ENCODE measurements at regions not wholly inside any gene's neighbourhood (a gene's known extent, or its start where the extent isn't known, plus 50 kb on each side); places are given as distances from the start of the nearest gene placed in this dataset.

DNA sequence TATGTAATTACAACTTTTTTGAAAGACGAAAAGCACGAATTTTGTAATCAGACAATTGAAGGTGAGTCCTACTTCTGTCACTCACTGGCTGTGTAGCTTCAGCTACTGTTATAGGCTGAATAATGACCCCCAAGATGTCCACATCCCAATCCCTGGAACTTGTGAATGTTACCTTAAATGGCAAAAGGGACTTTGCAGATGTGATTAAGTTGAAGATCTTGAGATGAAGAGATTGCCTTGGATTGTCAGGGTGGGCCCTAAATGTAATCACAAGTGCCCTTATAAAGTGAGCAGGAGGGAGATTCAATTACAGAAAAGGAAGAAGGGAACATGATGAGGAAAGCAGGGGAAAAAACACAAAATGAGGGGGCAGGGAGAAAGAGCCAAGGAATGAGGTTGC is 326.2 kb upstream of the MSX2 start:
- DNase-seq (ENCODE audit: low read depth, low spot score) = no peak
- no peak overlapping the region for H3K9ac ChIP-seq (ENCODE audit: low read length)
- H3K9me2 ChIP-seq (ENCODE audit: insufficient read depth) = no peaks in the 10 kb centered on the region
- H3K4me1 ChIP-seq (ENCODE audit: control insufficient read depth in 1 of 2, insufficient read depth in 2 of 2, low read length in 2 of 2) = no peaks in the 10 kb centered on the region
- RAD21 ChIA-PET (ENCODE audit: low non-redundant PET in 1 of 2, low total read pairs in 2 of 2, uncharacterized antibody in 2 of 2, unreplicated experiment in 2 of 2) = no interaction called here
- no peaks in the 10 kb centered on the region for H3K36me3 ChIP-seq (ENCODE audit: control insufficient read depth in 1 of 2, insufficient read depth in 2 of 2, low read length in 2 of 2)
- no peaks in the 10 kb centered on the region for H3K79me2 ChIP-seq (ENCODE audit: insufficient read depth, low read length)
- H3K4me2 ChIP-seq (ENCODE audit: low read length) = no peak overlapping the region
- POLR2A ChIA-PET = no interaction called here
- intact Hi-C loops (cut with micrococcal nuclease) = no loop called here
- ATAC-seq = no peak
- no peak overlapping the region for H3K4me3 ChIP-seq (replicated peaks in 1 of 2; ENCODE audit: low read depth in 1 of 2, low read length in 2 of 2)
- no peak overlapping the region for H2AFZ ChIP-seq (ENCODE audit: low read depth, low read length, poor library complexity, severe bottlenecking)
- no peaks in the 10 kb centered on the region for H3K9me3 ChIP-seq (ENCODE audit: control insufficient read depth in 1 of 2, insufficient read depth in 1 of 2, low read depth in 1 of 2, low read length in 2 of 2)
- H3K27ac ChIP-seq (ENCODE audit: low read depth, low read length) = no peak overlapping the region
- no peak for TF ChIP-seq FOSL1 (IDR thresholded peaks at IDR 0.05; ENCODE audit: low read depth)
- TF ChIP-seq EZH2 (IDR thresholded peaks at IDR 0.05) = no peak
- no peak for TF ChIP-seq SIN3A (IDR thresholded peaks at IDR 0.05; ENCODE audit: low read depth)
- TF ChIP-seq EGR1 (IDR thresholded peaks at IDR 0.05; ENCODE audit: low read depth) = no peak
- TF ChIP-seq YY1 (IDR thresholded peaks at IDR 0.05; ENCODE audit: extremely low read depth, insufficient replicate concordance, low read depth, low read length) = no peak
- no peak for TF ChIP-seq TCF7L2 (IDR thresholded peaks at IDR 0.05; ENCODE audit: borderline replicate concordance, extremely low read depth, insufficient read depth, insufficient read length)
- TF ChIP-seq, protein P1, sequence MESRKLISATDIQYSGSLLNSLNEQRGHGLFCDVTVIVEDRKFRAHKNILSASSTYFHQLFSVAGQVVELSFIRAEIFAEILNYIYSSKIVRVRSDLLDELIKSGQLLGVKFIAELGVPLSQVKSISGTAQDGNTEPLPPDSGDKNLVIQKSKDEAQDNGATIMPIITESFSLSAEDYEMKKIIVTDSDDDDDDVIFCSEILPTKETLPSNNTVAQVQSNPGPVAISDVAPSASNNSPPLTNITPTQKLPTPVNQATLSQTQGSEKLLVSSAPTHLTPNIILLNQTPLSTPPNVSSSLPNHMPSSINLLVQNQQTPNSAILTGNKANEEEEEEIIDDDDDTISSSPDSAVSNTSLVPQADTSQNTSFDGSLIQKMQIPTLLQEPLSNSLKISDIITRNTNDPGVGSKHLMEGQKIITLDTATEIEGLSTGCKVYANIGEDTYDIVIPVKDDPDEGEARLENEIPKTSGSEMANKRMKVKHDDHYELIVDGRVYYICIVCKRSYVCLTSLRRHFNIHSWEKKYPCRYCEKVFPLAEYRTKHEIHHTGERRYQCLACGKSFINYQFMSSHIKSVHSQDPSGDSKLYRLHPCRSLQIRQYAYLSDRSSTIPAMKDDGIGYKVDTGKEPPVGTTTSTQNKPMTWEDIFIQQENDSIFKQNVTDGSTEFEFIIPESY (IDR thresholded peaks at IDR 0.05; ENCODE audit: extremely low read depth, insufficient replicate concordance, low read length) = no peak
- H3K27me3 ChIP-seq (ENCODE audit: insufficient read depth, low read length) = peaks cover 49% of the 10 kb centered on the region; the same call in 1 of the 2 replicates
- BruUV-seq (replicated peaks) = no TSS peak
- H4K20me1 ChIP-seq (ENCODE audit: insufficient read depth) = no peaks in the 10 kb centered on the region
- CTCF ChIA-PET = no interaction called here

DNA sequence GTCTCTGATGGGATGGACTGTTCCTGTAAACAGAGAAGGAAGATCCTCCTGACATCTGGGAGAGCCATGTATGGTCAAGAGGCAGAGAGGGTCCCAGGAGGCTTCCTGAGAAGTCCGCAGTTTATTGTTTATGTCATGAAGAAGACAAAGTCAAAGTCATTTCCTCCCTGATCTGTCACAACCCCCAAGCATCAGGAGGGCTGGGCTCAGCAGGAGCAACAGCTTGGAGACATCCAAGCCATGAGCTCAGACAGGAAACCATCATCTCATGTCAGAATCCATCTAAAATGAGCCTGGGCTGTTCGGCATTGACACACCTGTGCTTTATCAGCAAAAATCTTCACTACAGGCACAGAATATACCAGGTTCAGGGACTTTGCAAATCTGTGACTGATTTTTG is 325.0 kb upstream of the MSX2 start:
- TF ChIP-seq SP1 (IDR thresholded peaks at IDR 0.05; ENCODE audit: low read depth) (no peak), FOSL1 (IDR thresholded peaks at IDR 0.05; ENCODE audit: low read depth) (no peak), JUND (IDR thresholded peaks at IDR 0.05) (no peak), TCF7L2 (IDR thresholded peaks at IDR 0.05; ENCODE audit: borderline replicate concordance, extremely low read depth, insufficient read depth, insufficient read length) (no peak), RAD21 (IDR thresholded peaks at IDR 0.05; ENCODE audit: low read depth) (no peak), ZFX (IDR thresholded peaks at IDR 0.05) (no peak)
- Histone ChIP-seq H3K36me3 (ENCODE audit: control insufficient read depth in 1 of 2, insufficient read depth in 2 of 2, low read length in 2 of 2) (no peaks in the 10 kb centered on the region), H3K4me3 (replicated peaks in 1 of 2; ENCODE audit: low read depth in 1 of 2, low read length in 2 of 2) (no peak overlapping the region), H3K79me2 (ENCODE audit: insufficient read depth, low read length) (no peaks in the 10 kb centered on the region), H3K9me2 (ENCODE audit: insufficient read depth) (no peaks in the 10 kb centered on the region), H3K4me1 (ENCODE audit: control insufficient read depth in 1 of 2, insufficient read depth in 2 of 2, low read length in 2 of 2) (no peaks in the 10 kb centered on the region), H3K27me3 (ENCODE audit: insufficient read depth, low read length) (peaks cover 57% of the 10 kb centered on the region; the same call in 1 of the 2 replicates), H2AFZ (ENCODE audit: low read depth, low read length, poor library complexity, severe bottlenecking) (no peak overlapping the region), H3K9me3 (ENCODE audit: control insufficient read depth in 1 of 2, insufficient read depth in 1 of 2, low read depth in 1 of 2, low read length in 2 of 2) (no peaks in the 10 kb centered on the region), H3K9ac (ENCODE audit: low read length) (no peak overlapping the region), H4K20me1 (ENCODE audit: insufficient read depth) (no peaks in the 10 kb centered on the region), H3K4me2 (ENCODE audit: low read length) (no peak overlapping the region), H3K27ac (ENCODE audit: low read depth, low read length) (no peak overlapping the region)
- no peak for DNase-seq (ENCODE audit: low read depth, low spot score)
- intact Hi-C loops (cut with micrococcal nuclease) = no loop called here
- ChIA-PET RAD21 (ENCODE audit: low non-redundant PET in 1 of 2, low total read pairs in 2 of 2, uncharacterized antibody in 2 of 2, unreplicated experiment in 2 of 2) (no interaction called here), POLR2A (interaction anchor here (1.2 kb wide), 1 partner anchor 16 kb away, joined by 3 read pairs; no protein-coding TSS in a partner anchor), CTCF (interaction anchor here (1.2 kb wide), 1 partner anchor 72 kb away, joined by 3 read pairs; no protein-coding TSS in a partner anchor)
- BruUV-seq (replicated peaks) = no TSS peak
- no peak for ATAC-seq

All from HCT116 (cell line).